Left ventricle myocardium inferior (tissue), 1 donor: ENCODE measurements at regions not wholly inside any gene's neighbourhood (a gene's known extent, or its start where the extent isn't known, plus 50 kb on each side); places are given as distances from the start of the nearest gene placed in this dataset.

Source experiments
- DNase-seq: peaks from one replicate; pipeline ENCODE4 v3.0.0-alpha.2; 2020
- H3K27ac ChIP-seq: fragments of 200-600 bp; replicated peaks from 2 replicates; pipeline ENCODE4 v1.8.0; 2021
- H3K27me3 ChIP-seq: fragments of 200-600 bp; 2 replicates; pipeline ENCODE4 v1.8.0; 2021; ENCODE audit warnings: low read depth
- H3K36me3 ChIP-seq: fragments of 200-600 bp; 2 replicates; pipeline ENCODE4 v1.8.0; 2021
- H3K4me1 ChIP-seq: fragments of 200-600 bp; 2 replicates; pipeline ENCODE4 v1.8.0; 2021
- H3K4me3 ChIP-seq: fragments of 200-600 bp; 2 replicates; pipeline ENCODE4 v1.8.0; 2021; ENCODE audit warnings: mild to moderate bottlenecking, moderate library complexity
- H3K9me3 ChIP-seq: fragments of 200-600 bp; replicated peaks from 2 replicates; pipeline ENCODE4 v1.8.0; 2021
- intact Hi-C: fragments of 100-400 bp; cut with micrococcal nuclease; formaldehyde crosslinking; loops from one replicate; pipeline ENCODE4 v1.11.0; 2022
- TF ChIP-seq, protein P1 (sequence below): fragments of 200-600 bp; IDR thresholded peaks from 2 replicates; pipeline ENCODE4 v1.8.0; 2021; ENCODE audit warnings: antibody characterized with exemption, mild to moderate bottlenecking, borderline replicate concordance
- donor health status: DM: no; HTN: yes; CAD: no; lungs with severe emphysema.

DNA sequence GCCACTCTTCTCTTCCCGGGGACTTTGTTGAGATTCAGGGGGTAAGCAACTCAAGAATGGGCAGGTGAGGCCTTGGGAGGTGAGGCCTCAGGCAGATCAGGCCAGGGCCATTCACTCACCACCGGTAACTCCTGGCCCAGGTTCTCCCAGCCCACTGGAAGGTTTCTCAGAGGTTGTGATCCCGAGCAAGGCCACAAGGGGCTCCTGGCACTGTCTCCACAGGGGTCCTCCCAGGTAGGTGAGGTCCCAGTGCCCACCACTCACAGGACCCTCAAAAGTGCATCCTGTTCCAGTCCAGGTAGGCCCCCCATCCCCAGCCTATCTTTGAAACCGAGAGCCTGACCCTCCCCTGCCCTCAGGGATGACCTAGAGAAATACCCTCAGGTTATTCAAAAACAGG, 236.1 kb downstream of the BUB3 start:
- Histone ChIP-seq H3K9me3 (peaks cover 20% of the 10 kb centered on the region), H3K4me3 (no peak overlapping the region), H3K27me3 (no peaks in the 10 kb centered on the region), H3K27ac (no peak overlapping the region), H3K4me1 (no peaks in the 10 kb centered on the region), H3K36me3 (no peaks in the 10 kb centered on the region)
- TF ChIP-seq, protein P1, sequence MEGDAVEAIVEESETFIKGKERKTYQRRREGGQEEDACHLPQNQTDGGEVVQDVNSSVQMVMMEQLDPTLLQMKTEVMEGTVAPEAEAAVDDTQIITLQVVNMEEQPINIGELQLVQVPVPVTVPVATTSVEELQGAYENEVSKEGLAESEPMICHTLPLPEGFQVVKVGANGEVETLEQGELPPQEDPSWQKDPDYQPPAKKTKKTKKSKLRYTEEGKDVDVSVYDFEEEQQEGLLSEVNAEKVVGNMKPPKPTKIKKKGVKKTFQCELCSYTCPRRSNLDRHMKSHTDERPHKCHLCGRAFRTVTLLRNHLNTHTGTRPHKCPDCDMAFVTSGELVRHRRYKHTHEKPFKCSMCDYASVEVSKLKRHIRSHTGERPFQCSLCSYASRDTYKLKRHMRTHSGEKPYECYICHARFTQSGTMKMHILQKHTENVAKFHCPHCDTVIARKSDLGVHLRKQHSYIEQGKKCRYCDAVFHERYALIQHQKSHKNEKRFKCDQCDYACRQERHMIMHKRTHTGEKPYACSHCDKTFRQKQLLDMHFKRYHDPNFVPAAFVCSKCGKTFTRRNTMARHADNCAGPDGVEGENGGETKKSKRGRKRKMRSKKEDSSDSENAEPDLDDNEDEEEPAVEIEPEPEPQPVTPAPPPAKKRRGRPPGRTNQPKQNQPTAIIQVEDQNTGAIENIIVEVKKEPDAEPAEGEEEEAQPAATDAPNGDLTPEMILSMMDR: no peak
- intact Hi-C loops: no loop called here
- no peak for DNase-seq

DNA sequence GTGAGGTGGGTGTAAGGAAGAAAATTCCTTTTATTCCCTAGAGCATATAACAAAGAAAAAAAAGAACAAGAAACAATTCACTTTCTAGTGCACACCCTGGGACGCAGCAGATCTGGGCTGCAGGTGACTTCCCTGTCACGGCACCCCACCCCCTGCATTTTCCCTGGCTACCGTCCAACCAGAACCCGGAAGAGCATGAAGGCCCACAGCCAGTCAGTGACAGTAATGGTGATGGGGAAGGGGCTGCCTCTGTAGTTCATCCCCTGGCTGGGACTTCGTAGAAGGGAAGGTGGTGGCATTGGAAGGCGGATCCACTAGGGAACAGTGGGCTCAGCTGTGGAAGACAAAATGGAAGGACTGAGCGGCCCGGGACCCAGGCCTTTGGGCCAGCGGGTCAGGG, 236.7 kb downstream of the BUB3 start:
- TF ChIP-seq, protein P1: no peak
- intact Hi-C loops: no loop called here
- DNase-seq: no peak
- Histone ChIP-seq H3K36me3 (no peaks in the 10 kb centered on the region), H3K27ac (no peak overlapping the region), H3K27me3 (no peaks in the 10 kb centered on the region), H3K4me1 (no peaks in the 10 kb centered on the region), H3K9me3 (peaks cover 14% of the 10 kb centered on the region), H3K4me3 (no peak overlapping the region)

DNA sequence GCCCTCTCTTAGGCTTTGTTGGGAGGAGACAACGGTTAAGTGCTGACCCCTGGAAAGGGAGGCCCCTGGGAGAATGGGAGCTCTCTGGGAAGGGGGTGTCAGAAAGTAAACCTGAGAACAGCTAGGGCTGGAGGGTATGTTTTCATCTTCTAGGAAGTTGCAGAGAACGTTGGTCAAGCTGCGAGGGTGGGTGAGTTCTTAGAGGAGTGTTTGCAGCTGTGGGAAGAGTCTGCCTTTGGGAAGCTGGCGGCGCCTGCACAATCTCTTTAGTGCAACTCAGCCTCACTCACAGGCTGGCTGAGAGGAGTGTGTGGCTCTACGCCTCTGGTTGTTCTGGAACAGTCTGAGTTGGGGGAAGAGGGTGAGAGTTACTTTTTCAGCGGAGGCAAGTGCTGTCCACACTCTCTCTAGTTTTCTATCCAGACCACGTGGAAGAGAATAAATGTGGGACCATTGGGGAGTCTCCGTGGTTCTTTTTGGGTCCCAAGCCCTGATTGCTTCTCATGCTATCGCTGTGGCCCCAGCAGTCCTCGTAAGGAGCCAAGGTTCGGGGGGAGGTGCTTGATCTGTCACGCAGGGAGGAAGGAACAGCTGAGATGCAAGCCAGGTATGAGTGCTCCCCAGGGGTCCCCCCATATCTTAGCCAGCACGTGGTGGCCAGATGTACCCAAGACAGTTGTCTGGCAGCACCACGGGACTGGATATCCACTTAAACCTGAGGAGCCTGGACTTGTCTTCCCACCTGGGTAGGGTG, 237.2 kb downstream of the BUB3 start:
- Histone ChIP-seq H3K4me3 (no peak overlapping the region), H3K36me3 (no peaks in the 10 kb centered on the region), H3K9me3 (peaks cover 11% of the 10 kb centered on the region), H3K4me1 (no peaks in the 10 kb centered on the region), H3K27me3 (no peaks in the 10 kb centered on the region), H3K27ac (no peak overlapping the region)
- DNase-seq: no peak
- TF ChIP-seq, protein P1: no peak
- intact Hi-C loops: no loop called here

DNA sequence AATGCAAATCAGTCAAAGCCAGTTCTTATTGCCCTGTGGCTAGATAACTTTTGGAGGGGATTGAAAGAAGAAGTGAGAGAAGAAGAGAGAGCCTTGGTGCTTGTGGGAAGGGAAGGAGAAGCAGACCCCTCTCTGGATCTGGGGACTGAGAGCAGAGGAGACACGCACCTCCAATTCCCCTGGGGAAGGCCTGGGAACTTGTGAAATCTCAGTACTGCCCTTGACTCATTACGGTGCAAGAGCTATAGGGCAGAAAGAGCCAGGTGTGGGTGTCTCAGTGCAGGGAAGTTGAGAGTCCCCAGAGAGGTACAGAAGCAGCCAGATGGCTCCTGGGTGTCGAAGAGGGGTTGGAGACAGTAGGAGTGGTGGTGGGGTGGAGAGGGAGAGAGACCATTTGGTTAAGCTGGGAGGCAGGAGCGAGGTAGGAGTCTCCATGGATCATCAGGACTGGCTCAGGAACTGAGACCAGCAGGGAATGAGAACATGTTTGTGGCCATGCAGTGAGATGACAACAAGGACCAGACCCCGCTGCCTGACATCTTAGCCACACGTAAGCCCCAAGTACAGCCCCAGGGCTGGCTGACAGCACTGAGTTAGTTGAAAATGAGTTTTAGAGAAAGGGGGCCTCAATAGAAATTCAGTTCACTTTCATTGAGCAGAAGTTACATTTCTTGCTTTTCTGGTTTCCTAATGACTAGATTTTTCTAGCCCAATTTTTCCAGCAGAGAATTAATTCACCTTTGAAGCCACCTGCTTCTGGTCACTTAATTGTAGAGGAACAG, 238.2 kb downstream of the BUB3 start:
- intact Hi-C loops: no loop called here
- Histone ChIP-seq H3K36me3 (no peaks in the 10 kb centered on the region), H3K4me3 (no peak overlapping the region), H3K27me3 (no peaks in the 10 kb centered on the region), H3K27ac (no peak overlapping the region), H3K4me1 (no peaks in the 10 kb centered on the region), H3K9me3 (peaks cover 5% of the 10 kb centered on the region)
- TF ChIP-seq, protein P1: no peak
- no peak for DNase-seq

DNA sequence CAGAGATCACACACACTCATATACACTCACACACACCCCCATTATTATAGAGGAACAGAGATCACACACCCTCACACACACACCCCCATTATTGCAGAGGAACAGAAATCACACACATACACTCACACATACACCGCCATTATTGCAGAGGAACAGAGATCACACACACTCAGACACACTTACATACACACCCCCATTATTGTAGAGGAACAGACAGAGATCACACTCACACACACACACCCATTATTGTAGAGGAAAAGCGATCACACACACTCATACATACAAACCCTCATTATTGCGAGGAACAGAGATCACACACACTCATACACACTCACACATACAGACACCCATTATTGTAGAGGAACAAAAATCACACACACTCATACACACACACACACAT, 239.0 kb downstream of the BUB3 start:
- intact Hi-C loops: no loop called here
- no peak for DNase-seq
- no peaks in the 10 kb centered on the region for H3K27me3 ChIP-seq
- no peak overlapping the region for H3K27ac ChIP-seq
- no peak overlapping the region for H3K4me3 ChIP-seq
- no peaks in the 10 kb centered on the region for H3K36me3 ChIP-seq
- H3K9me3 ChIP-seq: peaks cover under 1% of the 10 kb centered on the region
- H3K4me1 ChIP-seq: no peaks in the 10 kb centered on the region
- TF ChIP-seq, protein P1: no peak
